ENCODE measurements at regions not wholly inside any gene's neighbourhood (a gene's known extent, or its start where the extent isn't known, plus 50 kb on each side); places are given as distances from the start of the nearest gene placed in this dataset.

DNA sequence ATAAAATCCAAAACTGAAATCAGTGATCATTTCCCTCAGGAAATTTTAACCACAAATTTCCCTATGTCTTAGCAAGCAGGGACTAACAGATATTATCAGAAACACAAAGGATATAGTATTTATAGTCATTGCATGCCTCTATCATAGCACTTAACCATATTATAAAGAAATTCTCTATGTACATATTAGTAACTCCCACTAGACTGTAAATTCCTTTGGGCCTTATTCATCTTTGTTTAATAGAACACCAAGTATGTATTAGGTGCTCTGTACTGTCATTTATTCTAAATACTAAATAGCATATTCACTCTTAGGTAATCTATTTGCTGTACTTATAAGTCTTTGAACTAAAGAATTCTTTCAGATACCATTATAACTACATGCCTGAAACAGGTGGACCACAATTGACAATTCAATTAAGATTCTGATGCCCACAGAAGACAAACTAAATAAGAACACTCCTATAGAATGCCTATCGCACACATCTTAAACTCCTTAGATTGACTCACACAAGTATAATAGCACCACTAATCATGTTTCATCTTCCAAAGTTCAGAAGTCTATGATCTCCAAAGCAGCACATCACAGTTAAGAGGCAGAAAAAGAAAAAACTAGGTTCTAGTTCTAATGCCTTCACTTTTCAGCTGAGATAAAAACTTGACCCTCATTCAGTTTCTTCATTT lies 134.1 kb downstream of the FSCB start:
- no peak for DNase-seq
- peaks cover 15% of the 10 kb centered on the region for H3K9me3 Mint-ChIP-seq
- H3K36me3 Mint-ChIP-seq = no peaks in the 10 kb centered on the region
- H3K4me3 Mint-ChIP-seq = no peak overlapping the region
- H3K27me3 Mint-ChIP-seq = no peaks in the 10 kb centered on the region
- no peak overlapping the region for H3K27ac Mint-ChIP-seq
- no peaks in the 10 kb centered on the region for H3K4me1 Mint-ChIP-seq

- H3K36me3 Mint-ChIP-seq = no peaks in the 10 kb centered on the region
- no peak overlapping the region for H3K4me3 Mint-ChIP-seq
- no peaks in the 10 kb centered on the region for H3K4me1 Mint-ChIP-seq
- H3K9me3 Mint-ChIP-seq = peaks cover 9% of the 10 kb centered on the region
- no peaks in the 10 kb centered on the region for H3K27me3 Mint-ChIP-seq
- no peak for DNase-seq
- no peak overlapping the region for H3K27ac Mint-ChIP-seq
Observed at GRCh38 chr14:44372231-44372630, 134.9 kb downstream of the FSCB start.

DNA sequence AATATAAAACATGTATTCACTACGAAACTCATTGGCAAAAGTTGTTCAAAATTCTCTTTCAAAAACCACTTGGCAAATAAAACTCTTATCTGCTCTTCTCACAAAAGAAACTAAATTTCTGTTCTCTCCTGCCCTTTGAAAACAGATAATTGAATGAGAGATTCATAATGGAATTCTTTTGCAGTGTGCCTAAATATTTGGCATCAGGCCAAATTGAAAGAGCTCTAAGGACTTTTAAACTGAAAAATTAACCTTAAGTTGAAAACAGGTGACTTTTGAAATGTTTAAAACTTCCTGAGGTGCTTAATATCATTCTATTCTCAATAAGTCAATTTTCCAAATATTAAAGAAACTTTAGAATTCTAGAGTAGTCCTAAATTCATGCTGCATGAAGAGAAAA lies 136.4 kb downstream of the FSCB start:
- no peaks in the 10 kb centered on the region for H3K36me3 Mint-ChIP-seq
- no peak overlapping the region for H3K4me3 Mint-ChIP-seq
- H3K27me3 Mint-ChIP-seq = no peaks in the 10 kb centered on the region
- peaks cover 3% of the 10 kb centered on the region for H3K9me3 Mint-ChIP-seq
- no peak for DNase-seq
- no peaks in the 10 kb centered on the region for H3K4me1 Mint-ChIP-seq
- no peak overlapping the region for H3K27ac Mint-ChIP-seq

DNA sequence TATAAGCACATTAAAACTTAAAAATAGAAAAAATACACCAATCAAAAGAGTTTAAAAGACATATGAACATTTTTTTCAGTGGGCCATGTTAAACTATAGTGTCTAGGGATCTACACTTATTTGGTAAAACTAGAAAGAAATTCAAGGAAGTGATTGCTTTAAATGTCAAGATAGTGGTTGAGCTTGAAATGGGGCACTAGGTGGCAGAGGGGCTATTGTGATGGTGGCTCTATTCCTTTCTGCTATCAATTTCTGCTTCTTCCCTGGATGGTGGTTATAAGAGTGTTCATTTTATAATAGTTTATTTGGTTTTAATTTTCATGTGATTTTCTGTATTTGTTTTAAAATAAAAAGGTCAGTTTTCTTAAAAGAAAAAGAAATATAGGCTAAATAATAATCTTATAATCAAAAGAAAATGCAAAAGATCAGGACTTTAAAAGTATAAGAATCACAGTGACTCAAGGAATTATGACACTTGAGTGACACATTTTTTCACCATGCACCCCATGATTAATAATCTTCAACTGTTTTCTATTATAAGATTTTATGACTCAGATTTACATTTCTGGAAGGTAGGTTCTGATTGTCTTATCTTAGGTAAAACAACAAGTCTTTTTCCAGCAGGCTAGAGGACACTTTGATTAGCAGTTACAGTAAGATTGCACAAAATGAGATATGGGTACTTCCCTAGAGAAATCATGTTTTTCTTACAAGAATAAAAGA lies 137.5 kb downstream of the FSCB start:
- no peaks in the 10 kb centered on the region for H3K9me3 Mint-ChIP-seq
- no peaks in the 10 kb centered on the region for H3K4me1 Mint-ChIP-seq
- no peak for DNase-seq
- H3K4me3 Mint-ChIP-seq = no peak overlapping the region
- no peaks in the 10 kb centered on the region for H3K36me3 Mint-ChIP-seq
- H3K27me3 Mint-ChIP-seq = no peaks in the 10 kb centered on the region
- H3K27ac Mint-ChIP-seq = no peak overlapping the region

- no peaks in the 10 kb centered on the region for H3K27me3 Mint-ChIP-seq
- H3K4me1 Mint-ChIP-seq = no peaks in the 10 kb centered on the region
- no peak for DNase-seq
- peaks cover 6% of the 10 kb centered on the region for H3K9me3 Mint-ChIP-seq
- H3K4me3 Mint-ChIP-seq = no peak overlapping the region
- H3K36me3 Mint-ChIP-seq = no peaks in the 10 kb centered on the region
- no peak overlapping the region for H3K27ac Mint-ChIP-seq
Observed at GRCh38 chr14:44361083-44361482, 146.0 kb downstream of the FSCB start.

GRCh38 chr14:44353805-44354204 lies 153.3 kb downstream of the FSCB start:
- Mint-ChIP-seq H3K4me1 (no peaks in the 10 kb centered on the region), H3K9me3 (peaks cover 6% of the 10 kb centered on the region), H3K27me3 (no peaks in the 10 kb centered on the region), H3K4me3 (no peak overlapping the region), H3K27ac (no peak overlapping the region), H3K36me3 (no peaks in the 10 kb centered on the region)
- DNase-seq = no peak

DNA sequence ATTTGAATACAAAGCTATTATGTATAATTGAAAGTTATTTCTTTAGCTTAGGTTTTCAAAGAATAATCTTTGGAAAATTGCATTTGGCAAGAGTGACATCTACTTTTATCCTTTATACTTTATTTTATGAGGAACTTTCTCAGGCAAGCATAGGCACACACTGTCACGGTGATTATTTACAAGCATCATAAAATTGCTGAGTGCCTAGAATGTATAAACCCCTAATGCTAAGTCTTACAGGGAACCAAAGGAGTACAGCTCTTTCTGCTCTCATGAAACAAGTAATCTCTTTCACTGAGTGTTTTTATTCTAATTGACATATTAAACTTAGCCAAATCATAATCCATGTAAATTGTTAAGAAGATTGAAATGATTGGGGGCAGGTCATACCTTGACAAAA lies 154.9 kb downstream of the FSCB start:
- H3K27ac Mint-ChIP-seq = no peak overlapping the region
- no peak for DNase-seq
- no peaks in the 10 kb centered on the region for H3K4me1 Mint-ChIP-seq
- H3K9me3 Mint-ChIP-seq = peaks cover 11% of the 10 kb centered on the region
- H3K36me3 Mint-ChIP-seq = no peaks in the 10 kb centered on the region
- no peak overlapping the region for H3K4me3 Mint-ChIP-seq
- no peaks in the 10 kb centered on the region for H3K27me3 Mint-ChIP-seq

- Mint-ChIP-seq H3K36me3 (no peaks in the 10 kb centered on the region), H3K27ac (no peak overlapping the region), H3K4me3 (no peak overlapping the region), H3K27me3 (no peaks in the 10 kb centered on the region), H3K9me3 (peaks cover 11% of the 10 kb centered on the region), H3K4me1 (no peaks in the 10 kb centered on the region)
- no peak for DNase-seq
Observed at GRCh38 chr14:44347316-44347715, 159.8 kb downstream of the FSCB start.

- Mint-ChIP-seq H3K27ac (no peak overlapping the region), H3K27me3 (no peaks in the 10 kb centered on the region), H3K4me1 (no peaks in the 10 kb centered on the region), H3K9me3 (peaks cover 5% of the 10 kb centered on the region), H3K36me3 (no peaks in the 10 kb centered on the region), H3K4me3 (no peak overlapping the region)
- DNase-seq = no peak
Observed at GRCh38 chr14:44341116-44341515, 166.0 kb downstream of the FSCB start.

- H3K4me3 Mint-ChIP-seq = no peak overlapping the region
- peaks cover 5% of the 10 kb centered on the region for H3K9me3 Mint-ChIP-seq
- DNase-seq = no peak
- H3K27me3 Mint-ChIP-seq = no peaks in the 10 kb centered on the region
- no peaks in the 10 kb centered on the region for H3K4me1 Mint-ChIP-seq
- H3K27ac Mint-ChIP-seq = no peak overlapping the region
- H3K36me3 Mint-ChIP-seq = no peaks in the 10 kb centered on the region
Observed at GRCh38 chr14:44339862-44340261, 167.2 kb downstream of the FSCB start.

GRCh38 chr14:44339231-44339630 lies 167.9 kb downstream of the FSCB start:
- H3K27me3 Mint-ChIP-seq = no peaks in the 10 kb centered on the region
- no peak overlapping the region for H3K4me3 Mint-ChIP-seq
- H3K4me1 Mint-ChIP-seq = no peaks in the 10 kb centered on the region
- no peaks in the 10 kb centered on the region for H3K36me3 Mint-ChIP-seq
- no peak for DNase-seq
- H3K27ac Mint-ChIP-seq = no peak overlapping the region
- peaks cover 5% of the 10 kb centered on the region for H3K9me3 Mint-ChIP-seq

GRCh38 chr14:44317441-44317746 lies 189.7 kb downstream of the FSCB start:
- no peak for DNase-seq
- no peak overlapping the region for H3K27ac Mint-ChIP-seq
- H3K4me1 Mint-ChIP-seq = no peaks in the 10 kb centered on the region
- H3K4me3 Mint-ChIP-seq = no peak overlapping the region
- H3K36me3 Mint-ChIP-seq = no peaks in the 10 kb centered on the region
- H3K27me3 Mint-ChIP-seq = no peaks in the 10 kb centered on the region
- peaks cover 4% of the 10 kb centered on the region for H3K9me3 Mint-ChIP-seq

GRCh38 chr14:44316647-44317440 lies 190.2 kb downstream of the FSCB start:
- DNase-seq = peak; percentile 10
- Mint-ChIP-seq H3K27ac (no peak overlapping the region), H3K4me1 (no peaks in the 10 kb centered on the region)

DNA sequence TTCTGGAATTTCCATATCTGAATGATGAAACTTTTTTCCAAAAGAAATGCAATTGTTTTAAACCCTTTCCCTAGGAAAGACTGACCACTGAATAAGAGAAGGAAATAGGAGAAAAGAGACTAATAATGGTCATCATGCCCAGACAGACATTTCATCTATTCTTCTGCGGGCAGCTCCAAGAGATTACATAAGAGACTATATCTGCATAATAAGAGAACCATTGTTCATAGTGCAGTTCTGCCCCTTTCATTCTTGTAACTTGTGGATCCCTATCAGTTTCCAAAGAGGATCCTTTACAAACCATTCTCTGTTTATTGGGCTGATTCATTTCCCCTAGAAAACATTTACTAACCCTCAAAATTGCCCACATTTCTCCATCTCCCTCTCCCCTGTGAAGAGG lies 197.8 kb downstream of the FSCB start:
- no peak overlapping the region for H3K4me3 Mint-ChIP-seq
- no peak for DNase-seq
- H3K9me3 Mint-ChIP-seq = peaks cover 5% of the 10 kb centered on the region
- H3K4me1 Mint-ChIP-seq = no peaks in the 10 kb centered on the region
- H3K27ac Mint-ChIP-seq = no peak overlapping the region
- H3K27me3 Mint-ChIP-seq = no peaks in the 10 kb centered on the region
- H3K36me3 Mint-ChIP-seq = no peaks in the 10 kb centered on the region

More at GRCh38 chr14:44316647-44317440, 190.2 kb downstream of the FSCB start:
- Mint-ChIP-seq H3K9me3 (peaks cover 2% of the 10 kb centered on the region), H3K4me3 (no peak overlapping the region), H3K36me3 (no peaks in the 10 kb centered on the region), H3K27me3 (no peaks in the 10 kb centered on the region)

- no peaks in the 10 kb centered on the region for H3K27me3 Mint-ChIP-seq
- DNase-seq = no peak
- H3K36me3 Mint-ChIP-seq = no peaks in the 10 kb centered on the region
- no peak overlapping the region for H3K4me3 Mint-ChIP-seq
- peaks cover 1% of the 10 kb centered on the region for H3K9me3 Mint-ChIP-seq
- no peak overlapping the region for H3K27ac Mint-ChIP-seq
- H3K4me1 Mint-ChIP-seq = no peaks in the 10 kb centered on the region
Observed at GRCh38 chr14:44300916-44301315, 206.2 kb downstream of the FSCB start.
